HEK293T (cell line): ENCODE measurements at regions not wholly inside any gene's neighbourhood (a gene's known extent, or its start where the extent isn't known, plus 50 kb on each side); places are given as distances from the start of the nearest gene placed in this dataset.

Experiments used
- ARNT ChIP-seq: fragments of 450-650 bp; IDR thresholded peaks from 2 replicates; pipeline ENCODE4 v1.6.1; 2017; ENCODE audit warnings: mild to moderate bottlenecking
- BHLHE40 ChIP-seq: fragments of 450-650 bp; IDR thresholded peaks from 2 replicates; pipeline ENCODE4 v1.6.1; 2016; ENCODE audit warnings: mild to moderate bottlenecking, moderate library complexity, borderline replicate concordance
- CTBP1 ChIP-seq: fragments of 450-650 bp; IDR thresholded peaks from 2 replicates; pipeline ENCODE4 v1.6.1; 2016; ENCODE audit warnings: borderline replicate concordance
- ELF4 ChIP-seq: fragments of 450-650 bp; IDR thresholded peaks from 2 replicates; pipeline ENCODE4 v1.6.1; 2017; ENCODE audit warnings: antibody characterized with exemption
- FOXA1 ChIP-seq: fragments of 450-650 bp; IDR thresholded peaks from 2 replicates; pipeline ENCODE4 v1.6.1; 2016; ENCODE audit warnings: mild to moderate bottlenecking
- FOXM1 ChIP-seq: fragments of 450-650 bp; IDR thresholded peaks from 2 replicates; pipeline ENCODE4 v1.6.1; 2017; ENCODE audit warnings: mild to moderate bottlenecking, borderline replicate concordance
- HDGF ChIP-seq: fragments of 450-650 bp; IDR thresholded peaks from 2 replicates; pipeline ENCODE4 v1.6.1; 2017; ENCODE audit warnings: antibody characterized with exemption, borderline replicate concordance
- LEF1 ChIP-seq: fragments of 450-650 bp; IDR thresholded peaks from 2 replicates; pipeline ENCODE4 v1.6.1; 2017; ENCODE audit warnings: mild to moderate bottlenecking, borderline replicate concordance
- NFRKB ChIP-seq: fragments of 450-650 bp; IDR thresholded peaks from 2 replicates; pipeline ENCODE4 v1.6.1; 2016; ENCODE audit warnings: mild to moderate bottlenecking, moderate library complexity
- SP1 ChIP-seq: fragments of 450-650 bp; IDR thresholded peaks from 2 replicates; pipeline ENCODE4 v1.6.1; 2017
- TARDBP ChIP-seq: fragments of 450-650 bp; IDR thresholded peaks from 2 replicates; pipeline ENCODE4 v1.6.1; 2016
- TF ChIP-seq, protein P1 (sequence below): fragments of 450-650 bp; IDR thresholded peaks from 2 replicates; pipeline ENCODE4 v1.6.1; 2016

DNA sequence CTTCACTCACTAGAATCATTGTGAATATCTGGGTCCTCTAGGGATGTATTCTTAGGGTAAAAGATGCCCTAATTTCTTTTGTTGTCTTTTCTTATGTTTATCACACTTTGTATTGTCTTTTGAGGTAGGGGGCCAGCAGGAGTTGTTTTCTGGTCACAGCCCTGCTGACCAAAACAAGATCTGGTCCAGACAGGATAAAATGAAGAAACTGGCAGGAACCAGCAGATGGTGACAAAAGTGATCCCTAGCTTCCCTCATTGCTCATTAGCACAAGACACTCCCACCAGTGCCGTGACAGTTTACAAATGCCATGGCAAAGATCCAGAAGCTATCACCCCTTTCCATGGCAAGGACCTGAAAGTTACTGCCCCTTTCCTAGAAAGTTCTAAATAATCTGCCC, 81.7 kb upstream of the CCDC85A start:
- no peak for TF ChIP-seq NFRKB
- TF ChIP-seq HDGF = no peak
- no peak for TF ChIP-seq BHLHE40
- TF ChIP-seq CTBP1 = no peak
- no peak for TF ChIP-seq FOXM1
- TF ChIP-seq ARNT = no peak
- TF ChIP-seq SP1 = no peak
- no peak for TF ChIP-seq ELF4
- TF ChIP-seq FOXA1 = no peak
- TF ChIP-seq TARDBP = no peak
- TF ChIP-seq LEF1 = no peak
- TF ChIP-seq, protein P1, sequence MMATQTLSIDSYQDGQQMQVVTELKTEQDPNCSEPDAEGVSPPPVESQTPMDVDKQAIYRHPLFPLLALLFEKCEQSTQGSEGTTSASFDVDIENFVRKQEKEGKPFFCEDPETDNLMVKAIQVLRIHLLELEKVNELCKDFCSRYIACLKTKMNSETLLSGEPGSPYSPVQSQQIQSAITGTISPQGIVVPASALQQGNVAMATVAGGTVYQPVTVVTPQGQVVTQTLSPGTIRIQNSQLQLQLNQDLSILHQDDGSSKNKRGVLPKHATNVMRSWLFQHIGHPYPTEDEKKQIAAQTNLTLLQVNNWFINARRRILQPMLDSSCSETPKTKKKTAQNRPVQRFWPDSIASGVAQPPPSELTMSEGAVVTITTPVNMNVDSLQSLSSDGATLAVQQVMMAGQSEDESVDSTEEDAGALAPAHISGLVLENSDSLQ = no peak
